Activated naive CD4-positive, alpha-beta T cell treated with anti-CD3 and anti-CD28 coated beads, Interleukin-2, amount 50 U/mL, for 72 hours (primary cell): ENCODE measurements at regions not wholly inside any gene's neighbourhood (a gene's known extent, or its start where the extent isn't known, plus 50 kb on each side); places are given as distances from the start of the nearest gene placed in this dataset.

ENCODE experiments used
- ATAC-seq, 2 donors: fragments of 150-1000 bp; cut with Tn5 transposase; 2 replicates each; pipeline ENCODE4 v1.10.0; 2021; ENCODE audit warnings: mild to moderate bottlenecking in 2 of 2, moderate library complexity in 2 of 2
- DNase-seq, 2 donors: peaks; one replicate each; pipeline ENCODE4 v3.0.0; 2021 to 2022; ENCODE audit warnings: low spot score in 2 of 2
- H3K27ac Mint-ChIP-seq, 2 donors: one replicate each; pipeline ENCODE4 v1.8.0; 2022; ENCODE audit warnings: mild to moderate bottlenecking in 2 of 2, mixed read lengths in 2 of 2
- H3K36me3 Mint-ChIP-seq, 2 donors: one replicate each; pipeline ENCODE4 v1.8.0; 2022; ENCODE audit warnings: mixed read lengths in 2 of 2
- H3K9me3 Mint-ChIP-seq, 2 donors: one replicate each; pipeline ENCODE4 v1.8.0; 2022; ENCODE audit warnings: mixed read lengths in 2 of 2

DNA sequence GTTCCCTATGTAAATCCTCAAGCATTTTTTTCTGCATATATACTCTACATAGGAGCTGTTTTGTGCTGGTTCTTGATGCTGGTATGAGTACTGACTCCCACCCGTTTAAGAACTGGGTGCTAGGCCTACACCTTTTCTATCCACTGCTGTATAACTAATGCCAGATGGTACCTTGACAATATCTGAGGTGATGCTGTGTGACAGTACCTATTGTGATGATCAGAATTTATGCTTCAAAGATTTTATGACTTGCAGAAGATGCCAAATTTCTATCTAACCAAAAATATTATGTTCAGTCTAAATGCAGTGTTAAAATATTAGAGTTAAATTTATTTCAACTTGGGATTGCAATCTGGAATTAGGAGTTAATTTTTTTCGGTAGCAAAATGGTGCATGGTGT, 272.3 kb upstream of the NOVA1 start:
- Mint-ChIP-seq H3K27ac (no peak overlapping the region), H3K36me3 (peaks cover 5% of the 10 kb centered on the region in 2 donors)
- no peak for ATAC-seq

GRCh38 chr14:26870722-26871617, 273.1 kb upstream of the NOVA1 start:
- Mint-ChIP-seq H3K36me3 (peaks cover 5% of the 10 kb centered on the region in 2 donors), H3K9me3 (peaks cover 23 to 31% of the 10 kb centered on the region in 2 donors), H3K27ac (no peak overlapping the region)
- ATAC-seq = no peak
- DNase-seq = no peak

More for the DNA sequence above, 272.3 kb upstream of the NOVA1 start:
- H3K9me3 Mint-ChIP-seq = peaks cover 23 to 31% of the 10 kb centered on the region in 2 donors
- no peak for DNase-seq

DNA sequence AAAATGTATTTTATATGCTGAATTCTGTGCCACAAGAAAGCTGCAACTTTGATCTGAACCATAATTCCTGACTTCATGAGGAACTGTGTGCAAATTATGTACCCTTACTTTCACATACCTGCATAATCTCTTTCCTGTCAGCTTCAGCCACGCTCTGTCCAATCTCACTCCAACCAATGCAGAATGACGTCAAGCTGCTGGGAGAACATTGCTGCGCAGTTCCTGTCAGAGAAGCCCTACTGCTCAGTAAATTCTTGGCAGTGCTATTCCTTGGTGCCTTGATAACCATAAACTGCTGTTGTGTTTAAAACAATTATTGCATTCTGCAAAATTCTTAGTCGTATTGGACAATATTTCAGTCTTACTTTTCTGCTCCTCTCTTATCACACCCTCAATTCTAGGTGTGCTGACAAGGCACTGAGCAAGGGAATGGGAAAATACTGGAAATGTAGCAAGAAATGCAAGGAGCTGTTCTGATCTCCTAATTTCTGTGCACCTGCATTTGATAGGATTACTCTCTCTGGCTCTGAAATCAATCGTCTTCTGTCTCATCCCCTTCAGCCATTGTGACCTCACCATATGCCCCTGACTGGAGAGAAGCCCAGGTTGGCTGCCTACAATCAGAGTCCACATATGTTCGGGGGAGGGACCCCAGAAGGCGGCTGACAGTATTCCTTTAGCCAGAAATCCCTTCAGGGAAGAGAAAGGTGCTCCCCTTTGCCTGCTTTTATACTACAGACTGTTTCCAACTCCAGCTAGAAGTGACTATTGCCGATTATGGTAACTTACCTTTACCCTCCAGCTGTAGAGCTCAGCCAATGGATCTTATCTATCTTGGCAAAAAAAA, 274.9 kb upstream of the NOVA1 start:
- Mint-ChIP-seq H3K9me3 (peaks cover 27 to 35% of the 10 kb centered on the region in 2 donors), H3K36me3 (peaks cover 5% of the 10 kb centered on the region in 2 donors), H3K27ac (no peak overlapping the region)
- ATAC-seq = no peak
- no peak for DNase-seq

- ATAC-seq (no peak), DNase-seq (no peak)
- peaks cover 27 to 35% of the 10 kb centered on the region in 2 donors for H3K9me3 Mint-ChIP-seq
- H3K36me3 Mint-ChIP-seq = peaks cover 5% of the 10 kb centered on the region in 2 donors
- H3K27ac Mint-ChIP-seq = no peak overlapping the region
Observed at GRCh38 chr14:26873362-26873960, 275.6 kb upstream of the NOVA1 start.

DNA sequence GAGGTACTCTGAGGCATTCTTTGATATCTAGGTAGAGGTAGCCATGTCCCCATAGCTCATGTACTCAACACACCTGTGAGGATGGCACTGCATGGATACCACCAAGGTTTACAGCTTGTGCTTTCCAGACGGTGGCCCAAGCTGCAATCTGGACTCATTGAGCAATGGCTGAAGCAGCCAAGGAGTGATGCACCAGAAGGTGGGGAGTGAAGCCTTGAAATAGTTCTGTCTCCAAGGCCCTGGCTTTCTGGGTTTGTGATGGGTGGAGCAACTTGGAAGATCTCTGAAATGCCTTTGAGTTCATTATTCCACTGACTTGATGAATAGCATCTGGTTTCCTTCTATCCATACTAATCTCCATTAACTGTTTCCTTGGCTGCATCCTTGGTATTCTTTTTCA, 290.0 kb upstream of the NOVA1 start:
- H3K27ac Mint-ChIP-seq = no peak overlapping the region
- H3K9me3 Mint-ChIP-seq = peaks cover 17 to 38% of the 10 kb centered on the region in 2 donors
- H3K36me3 Mint-ChIP-seq = no peaks in the 10 kb centered on the region
- DNase-seq = no peak
- no peak for ATAC-seq

GRCh38 chr14:26888592-26888991, 290.8 kb upstream of the NOVA1 start:
- ATAC-seq (no peak), DNase-seq (no peak)
- no peak overlapping the region for H3K27ac Mint-ChIP-seq
- no peaks in the 10 kb centered on the region for H3K36me3 Mint-ChIP-seq
- peaks cover 17 to 35% of the 10 kb centered on the region in 2 donors for H3K9me3 Mint-ChIP-seq

GRCh38 chr14:26896447-26896846, 298.6 kb upstream of the NOVA1 start:
- H3K27ac Mint-ChIP-seq = no peak overlapping the region
- peaks cover 0 to 7% of the 10 kb centered on the region in 2 donors for H3K36me3 Mint-ChIP-seq
- ATAC-seq (no peak), DNase-seq (no peak)
- peaks cover 22 to 32% of the 10 kb centered on the region in 2 donors for H3K9me3 Mint-ChIP-seq

- H3K36me3 Mint-ChIP-seq = peaks cover 0 to 7% of the 10 kb centered on the region in 2 donors
- ATAC-seq (no peak), DNase-seq (no peak)
- no peak overlapping the region for H3K27ac Mint-ChIP-seq
- H3K9me3 Mint-ChIP-seq = peaks cover 22 to 28% of the 10 kb centered on the region in 2 donors
Observed at GRCh38 chr14:26897196-26897595, 299.4 kb upstream of the NOVA1 start.

DNA sequence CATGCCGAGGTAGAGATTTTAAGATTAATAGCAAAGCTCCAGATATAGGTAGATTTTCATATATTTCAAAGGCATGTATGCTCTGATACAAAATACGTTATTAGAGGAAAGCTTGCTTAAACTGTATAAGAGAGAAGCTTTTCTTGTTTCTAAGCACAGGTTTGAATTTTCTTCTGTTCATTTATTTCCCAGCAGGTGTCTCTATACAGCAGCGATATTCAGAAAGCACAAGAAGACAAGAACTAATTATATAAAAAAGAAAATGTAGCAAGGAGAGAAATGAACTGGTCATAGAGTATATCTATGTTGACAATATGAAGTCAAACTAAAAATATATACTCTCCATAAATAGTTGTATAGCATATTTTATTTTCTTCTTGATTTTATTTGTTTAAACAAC, 307.4 kb upstream of the NOVA1 start:
- Mint-ChIP-seq H3K27ac (no peak overlapping the region), H3K36me3 (no peaks in the 10 kb centered on the region), H3K9me3 (peaks cover 13 to 20% of the 10 kb centered on the region in 2 donors)
- DNase-seq (no peak), ATAC-seq (no peak)

GRCh38 chr14:26913786-26914185, 316.0 kb upstream of the NOVA1 start:
- H3K27ac Mint-ChIP-seq = no peak overlapping the region
- peaks cover 6 to 11% of the 10 kb centered on the region in 2 donors for H3K9me3 Mint-ChIP-seq
- ATAC-seq = no peak
- peaks cover 0 to 4% of the 10 kb centered on the region in 2 donors for H3K36me3 Mint-ChIP-seq
- no peak for DNase-seq

GRCh38 chr14:26917086-26917485, 319.3 kb upstream of the NOVA1 start:
- no peak for ATAC-seq
- no peak for DNase-seq
- peaks cover 24 to 26% of the 10 kb centered on the region in 2 donors for H3K9me3 Mint-ChIP-seq

GRCh38 chr14:26925876-26926584, 328.2 kb upstream of the NOVA1 start:
- H3K27ac Mint-ChIP-seq = no peak overlapping the region
- peaks cover 0 to 6% of the 10 kb centered on the region in 2 donors for H3K36me3 Mint-ChIP-seq
- ATAC-seq (no peak), DNase-seq (no peak)
- H3K9me3 Mint-ChIP-seq = peaks cover 15 to 23% of the 10 kb centered on the region in 2 donors

More at GRCh38 chr14:26917086-26917485, 319.3 kb upstream of the NOVA1 start:
- Mint-ChIP-seq H3K36me3 (peaks cover 0 to 10% of the 10 kb centered on the region in 2 donors), H3K27ac (no peak overlapping the region)

DNA sequence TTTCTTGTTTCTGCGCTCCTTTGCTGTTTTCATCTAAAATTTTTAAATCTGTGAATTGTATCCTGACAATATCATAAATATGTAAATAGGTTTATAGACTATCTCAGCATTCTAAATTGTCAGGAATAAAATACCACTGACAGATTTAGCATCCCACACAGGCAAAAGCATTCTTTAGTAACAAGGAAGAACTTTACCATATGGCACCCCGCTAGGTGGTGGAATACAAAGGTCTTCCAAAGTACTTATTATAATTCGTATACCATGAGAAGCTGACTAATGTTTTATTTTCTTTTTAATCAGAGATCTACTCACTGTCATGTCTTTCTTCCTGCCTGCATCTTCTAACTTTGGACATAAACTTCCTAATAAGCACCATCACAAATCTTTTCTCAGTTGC, 328.8 kb upstream of the NOVA1 start:
- DNase-seq = no peak
- Mint-ChIP-seq H3K9me3 (peaks cover 12 to 22% of the 10 kb centered on the region in 2 donors), H3K27ac (no peak overlapping the region), H3K36me3 (peaks cover 0 to 2% of the 10 kb centered on the region in 2 donors)
- no peak for ATAC-seq

- peaks cover 18 to 19% of the 10 kb centered on the region in 2 donors for H3K9me3 Mint-ChIP-seq
- peaks cover 0 to 5% of the 10 kb centered on the region in 2 donors for H3K36me3 Mint-ChIP-seq
- ATAC-seq = no peak
- no peak overlapping the region for H3K27ac Mint-ChIP-seq
- no peak for DNase-seq
Observed at GRCh38 chr14:26928019-26928418, 330.2 kb upstream of the NOVA1 start.

- DNase-seq (no peak), ATAC-seq (no peak)
- H3K36me3 Mint-ChIP-seq = peaks cover 0 to 5% of the 10 kb centered on the region in 2 donors
- H3K27ac Mint-ChIP-seq = no peak overlapping the region
- H3K9me3 Mint-ChIP-seq = peaks cover 18 to 19% of the 10 kb centered on the region in 2 donors
Observed at GRCh38 chr14:26929361-26929760, 331.5 kb upstream of the NOVA1 start.

DNA sequence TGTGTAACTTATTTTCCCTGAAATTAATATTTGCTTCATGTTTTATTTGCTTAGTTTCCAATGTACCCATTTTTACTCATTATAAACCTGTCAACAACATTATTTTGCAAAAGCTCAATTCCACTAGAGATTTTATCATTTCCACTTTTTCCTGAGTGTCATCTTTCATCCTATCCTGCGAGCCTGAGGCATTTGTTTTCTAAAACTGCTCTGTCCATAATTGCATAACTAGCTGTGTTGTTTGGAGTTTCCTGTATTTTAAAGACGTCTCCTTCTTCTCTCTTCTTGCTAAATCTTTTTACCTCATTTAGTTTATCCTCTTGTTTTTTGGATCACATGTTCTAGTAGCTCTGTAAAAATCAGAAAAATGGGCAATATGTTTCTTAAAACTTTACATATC, 332.7 kb upstream of the NOVA1 start:
- Mint-ChIP-seq H3K9me3 (peaks cover 18 to 23% of the 10 kb centered on the region in 2 donors), H3K27ac (no peak overlapping the region), H3K36me3 (peaks cover 0 to 5% of the 10 kb centered on the region in 2 donors)
- no peak for DNase-seq
- no peak for ATAC-seq
